Hindlimb muscle (tissue), 1 donor: ENCODE measurements at regions not wholly inside any gene's neighbourhood (a gene's known extent, or its start where the extent isn't known, plus 50 kb on each side); places are given as distances from the start of the nearest gene placed in this dataset.

ENCODE experiments used
- DNase-seq: peaks from one replicate; pipeline ENCODE4 v3.0.0-alpha.2; 2013

DNA sequence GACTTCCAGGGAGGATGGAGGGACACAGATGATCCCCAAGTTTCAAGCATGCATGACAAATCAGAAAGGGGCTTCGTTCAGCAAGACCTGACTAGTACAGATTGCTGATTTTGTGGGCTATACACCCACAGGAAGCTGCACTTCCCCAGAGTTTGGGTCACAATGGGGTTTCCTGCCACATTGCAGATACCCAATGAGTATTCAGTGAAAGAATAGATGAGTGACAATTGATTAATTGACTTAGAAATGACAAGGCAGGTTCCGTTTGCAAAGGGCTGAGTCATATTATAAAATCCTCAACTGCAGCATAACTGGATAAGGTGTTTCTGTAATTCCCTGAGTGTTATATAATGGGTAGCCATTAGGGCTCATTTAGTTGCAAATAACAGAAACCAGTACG, 146.6 kb upstream of the TBL1X start:
- no peak for DNase-seq

- DNase-seq: no peak
These were observed 146.1 kb upstream of the TBL1X start for GRCh38 chrX:9318766-9319165.

- DNase-seq: no peak
These were observed 143.9 kb upstream of the TBL1X start for GRCh38 chrX:9320940-9321339.

- DNase-seq: no peak
These were observed 140.2 kb upstream of the TBL1X start for GRCh38 chrX:9324676-9325075.

DNA sequence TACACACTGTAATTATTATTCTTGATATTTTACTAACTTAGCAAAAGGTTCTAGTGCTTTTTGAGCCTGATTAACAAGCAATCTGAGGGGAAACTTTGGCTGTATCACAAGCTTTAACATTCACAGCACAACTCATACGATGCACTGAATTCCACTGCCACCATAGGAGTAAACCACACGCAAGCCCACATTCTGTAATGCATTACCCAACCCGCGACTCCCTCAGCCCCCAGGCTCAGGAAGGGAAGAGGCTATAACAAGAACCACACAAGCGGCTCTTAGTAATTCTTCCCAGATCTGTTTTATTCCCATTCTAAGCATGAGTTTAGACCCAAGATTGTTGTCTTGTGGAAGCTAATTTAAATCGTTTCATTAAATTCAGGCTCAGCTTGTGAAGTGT, 138.5 kb upstream of the TBL1X start:
- no peak for DNase-seq

DNA sequence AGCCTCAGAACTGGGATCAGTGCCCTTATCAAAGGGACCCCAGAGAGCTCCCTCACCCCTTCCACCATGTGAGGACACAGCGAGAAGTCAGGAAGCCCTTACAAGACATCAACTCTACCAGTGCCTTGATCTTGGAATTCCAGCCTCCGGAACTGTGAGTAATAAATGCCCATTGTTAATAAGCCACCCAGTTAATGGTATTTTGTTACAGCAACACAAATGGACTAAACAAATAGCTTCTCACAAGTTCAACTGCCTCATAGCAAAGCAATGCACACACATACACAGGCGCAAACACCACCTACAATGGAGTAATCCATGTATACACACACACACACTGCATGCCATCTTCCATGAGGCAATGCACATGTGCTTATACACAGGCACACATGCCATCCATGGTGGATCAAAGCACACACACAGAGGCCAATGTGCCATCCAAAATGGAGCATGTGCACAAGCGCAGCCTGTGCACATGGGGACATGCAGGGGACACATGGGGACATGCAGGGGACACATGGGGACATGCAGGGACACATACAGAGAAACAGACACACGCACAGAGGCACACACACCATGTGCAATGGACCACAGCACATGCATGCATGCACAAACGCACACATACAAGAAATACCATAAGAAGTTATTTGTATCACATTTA, 137.6 kb upstream of the TBL1X start:
- no peak for DNase-seq

DNA sequence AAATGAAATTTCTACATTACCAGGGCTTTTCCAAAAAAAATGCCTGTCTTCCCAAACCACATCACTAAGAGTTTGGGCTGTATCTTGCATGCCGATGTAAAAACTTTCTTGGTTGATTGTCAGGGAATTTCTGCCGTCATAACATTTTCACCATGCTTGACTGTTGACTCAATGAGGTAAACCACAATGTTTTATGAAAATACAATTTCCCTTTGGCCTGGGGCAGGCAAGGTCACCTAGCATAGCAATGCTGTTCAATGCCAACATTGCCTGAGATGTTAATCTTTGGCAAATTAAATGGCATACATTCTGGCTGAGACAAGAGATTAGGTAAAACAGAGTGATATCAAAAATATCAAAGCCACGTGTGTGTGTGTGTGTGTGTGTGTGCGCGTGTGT, 137.1 kb upstream of the TBL1X start:
- no peak for DNase-seq

DNA sequence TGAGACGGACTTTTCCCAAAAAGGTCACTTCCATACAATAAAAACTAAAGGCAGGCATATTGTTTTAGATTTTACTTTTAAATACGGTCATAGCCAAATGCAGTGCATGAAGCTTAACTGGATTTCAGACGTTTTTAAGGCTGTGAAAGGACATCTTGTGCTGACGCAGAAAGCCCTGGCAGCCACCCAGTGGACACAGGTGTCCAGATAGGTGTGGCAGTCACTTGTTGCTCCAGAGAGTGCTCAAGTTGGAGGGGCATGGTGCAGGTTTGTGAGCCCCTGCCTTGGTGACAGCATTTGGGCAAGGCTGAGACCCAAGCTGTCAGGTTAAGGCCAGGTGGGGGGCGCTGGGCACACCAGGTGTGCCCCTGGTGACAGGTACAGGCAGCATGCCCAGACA, 135.8 kb upstream of the TBL1X start:
- DNase-seq: no peak

DNA sequence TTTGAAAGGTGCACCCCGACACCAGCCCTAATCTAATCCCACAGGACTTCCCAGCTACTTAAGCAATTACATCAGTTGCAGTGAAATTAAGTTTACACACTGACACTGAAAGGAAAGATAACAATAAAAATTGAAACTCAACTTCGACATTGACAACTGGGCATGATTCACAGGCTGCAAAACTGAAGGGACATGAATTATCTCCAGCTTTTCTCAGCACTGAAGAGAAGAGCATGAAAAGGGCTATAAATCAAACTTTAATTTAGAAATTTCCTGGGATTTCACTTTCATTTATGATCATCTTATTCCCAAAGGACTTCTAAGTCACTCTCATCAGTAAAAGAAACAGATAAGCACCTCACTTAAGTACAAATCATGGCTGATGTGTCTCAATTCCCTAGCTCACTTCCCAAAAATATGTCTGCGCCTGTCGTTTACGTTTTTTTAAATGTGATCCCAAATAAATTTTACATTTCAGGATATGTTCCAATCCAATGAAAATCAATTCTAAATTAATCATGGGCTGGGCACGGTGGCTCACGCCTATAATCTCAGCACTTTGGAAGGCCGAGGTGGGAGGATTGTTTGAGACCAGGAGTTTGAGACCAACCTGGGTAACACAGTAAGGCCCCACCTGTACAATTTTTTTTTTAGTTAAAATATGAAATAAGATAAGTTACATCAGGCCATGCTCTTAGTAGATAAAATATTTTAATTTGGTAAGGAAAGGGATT, 134.4 kb upstream of the TBL1X start:
- no peak for DNase-seq

GRCh38 chrX:9333873-9334560, 130.8 kb upstream of the TBL1X start:
- DNase-seq: no peak

GRCh38 chrX:9335251-9335650, 129.6 kb upstream of the TBL1X start:
- DNase-seq: no peak

DNA sequence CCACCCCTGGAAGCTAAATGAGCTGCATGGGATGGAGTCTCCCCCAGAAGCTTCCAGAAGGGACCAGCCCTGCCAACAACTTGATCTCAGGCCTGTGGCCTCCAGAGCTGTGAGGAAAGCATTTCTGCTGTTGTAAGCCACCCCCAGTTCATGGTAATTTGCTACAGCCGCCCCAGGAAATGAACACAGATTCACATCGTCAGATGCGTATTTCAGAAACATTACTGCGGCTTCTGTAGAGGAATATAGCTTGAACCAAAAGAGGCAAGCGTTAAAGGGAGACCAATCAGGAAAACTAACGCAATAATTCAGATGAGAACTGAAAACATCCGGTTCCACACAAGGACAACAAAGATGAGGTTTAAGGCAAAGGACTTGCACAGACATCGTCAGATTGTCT, 128.4 kb upstream of the TBL1X start:
- no peak for DNase-seq

DNA sequence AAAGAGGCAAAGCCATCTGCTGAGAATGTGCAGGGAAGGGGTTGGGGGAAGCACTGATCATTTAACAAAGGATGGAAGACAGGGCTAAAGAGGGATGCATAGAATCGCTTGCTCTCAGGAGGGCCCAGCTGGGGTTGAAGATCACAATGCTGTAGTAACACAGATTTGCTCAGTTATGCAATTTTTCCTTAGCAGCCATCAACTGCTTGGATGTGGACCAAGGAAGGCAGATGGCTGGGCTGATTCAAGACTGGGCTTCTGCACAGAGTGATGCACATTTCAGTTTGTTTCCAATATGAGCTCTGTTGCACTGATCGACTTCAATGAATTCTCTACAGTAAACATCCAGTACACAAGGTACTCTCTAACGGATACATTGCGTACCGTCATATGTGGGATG, 127.8 kb upstream of the TBL1X start:
- DNase-seq: peak; percentile 83

DNA sequence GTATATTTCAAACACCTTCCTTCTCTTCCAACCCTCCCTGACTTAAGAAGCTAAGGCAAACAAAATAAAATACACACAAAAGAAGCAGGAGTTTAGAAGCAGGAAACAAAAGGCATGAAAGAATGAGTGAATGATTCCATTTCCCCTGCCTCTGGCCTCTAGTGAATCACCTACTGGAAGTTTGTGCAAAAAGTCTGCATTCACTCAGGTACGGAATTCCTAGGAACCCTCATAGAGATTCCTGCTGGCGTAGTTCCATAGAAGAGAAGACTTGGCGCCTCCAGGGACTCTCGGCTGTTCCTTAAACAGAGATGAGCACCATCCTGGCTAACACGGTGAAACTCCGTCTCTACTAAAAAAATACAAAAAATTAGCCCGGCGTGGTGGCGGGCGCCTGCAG, 125.9 kb upstream of the TBL1X start:
- DNase-seq: no peak

DNA sequence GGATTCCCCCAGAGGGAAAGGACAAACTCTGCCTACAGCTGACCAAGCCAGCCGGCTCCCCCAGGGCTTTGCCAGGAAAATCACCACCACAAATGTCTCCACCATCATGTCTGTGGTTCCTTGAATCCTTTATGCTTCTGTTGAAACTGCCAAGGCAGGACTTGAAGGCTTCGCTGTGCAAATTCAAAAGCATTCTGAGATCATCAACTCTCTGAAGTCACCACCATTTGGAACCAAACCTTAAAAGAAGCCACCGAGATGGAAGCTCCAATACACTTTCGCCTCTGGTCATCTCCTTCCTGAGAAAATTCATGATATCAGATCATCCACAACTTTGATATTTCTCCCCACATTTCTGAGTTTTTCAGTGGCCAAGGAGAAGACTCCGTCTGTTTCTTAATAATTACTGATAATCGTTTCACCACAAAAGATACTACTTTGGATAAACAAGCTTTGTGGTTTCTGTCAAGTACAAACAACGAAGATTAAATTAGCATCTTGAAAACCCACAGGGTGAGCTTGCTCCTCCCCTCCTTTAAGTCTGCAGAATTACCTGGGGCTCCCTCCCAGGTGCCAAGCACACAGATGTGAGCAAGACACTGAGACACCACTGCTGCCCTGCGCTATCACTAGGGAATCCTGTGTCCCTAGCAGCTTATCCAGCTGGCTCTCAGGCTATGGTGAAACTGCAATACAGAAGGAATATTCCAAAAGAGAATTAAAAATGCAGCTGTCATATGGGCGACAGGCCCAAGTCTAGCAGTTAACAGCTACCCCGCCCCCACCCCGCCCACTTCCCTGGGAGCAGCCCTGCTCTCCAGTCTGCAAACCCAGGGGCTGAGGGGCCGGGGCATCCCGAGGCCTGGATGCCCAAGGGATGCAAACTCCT, 125.0 kb upstream of the TBL1X start:
- peak; percentile 70 for DNase-seq

- DNase-seq: no peak
These were observed 124.1 kb upstream of the TBL1X start for GRCh38 chrX:9340598-9341290.

- DNase-seq: peak; percentile 58
These were observed 123.3 kb upstream of the TBL1X start for GRCh38 chrX:9341291-9342201.

DNA sequence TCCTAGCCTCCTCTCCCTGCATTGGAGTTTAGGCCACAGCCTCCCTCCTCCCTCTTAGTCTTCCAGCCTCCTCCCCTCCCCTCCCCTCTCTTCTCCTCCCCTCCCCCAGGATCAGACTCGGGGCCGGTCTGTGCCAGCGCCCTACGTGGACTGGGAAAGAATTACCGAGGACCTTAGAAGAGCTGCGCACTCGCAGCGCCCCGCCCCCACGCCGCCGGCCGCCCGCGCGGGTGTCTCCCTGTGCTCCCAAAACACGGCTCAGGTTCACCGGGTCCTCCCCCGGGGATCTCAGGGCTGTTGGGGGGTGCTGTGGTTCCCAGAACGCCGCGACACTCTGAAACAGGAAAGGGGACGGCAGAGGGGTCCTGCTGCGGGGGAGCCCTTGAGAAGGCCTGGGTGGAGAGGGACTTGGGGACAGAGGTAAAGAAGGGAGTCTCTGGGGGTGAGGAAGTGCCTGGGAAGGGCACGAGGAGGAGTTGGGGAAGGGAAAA, 122.3 kb upstream of the TBL1X start:
- peak; percentile 75 for DNase-seq

- DNase-seq: no peak
These were observed 120.9 kb upstream of the TBL1X start for GRCh38 chrX:9343971-9344370.

- DNase-seq: no peak
These were observed 118.9 kb upstream of the TBL1X start for GRCh38 chrX:9345957-9346356.
